H1 (cell line): ENCODE measurements at regions not wholly inside any gene's neighbourhood (a gene's known extent, or its start where the extent isn't known, plus 50 kb on each side); places are given as distances from the start of the nearest gene placed in this dataset.

Experiments used
- CTBP2 ChIP-seq: IDR thresholded peaks from 2 replicates; pipeline ENCODE4 v1.7.0; 2011; ENCODE audit warnings: borderline replicate concordance, mild to moderate bottlenecking, moderate library complexity, mixed read lengths, low read length; ENCODE audit not compliant: insufficient read depth, insufficient read length
- RNF2 ChIP-seq: fragments of 200-900, 300-1000 bp; sonication (generic); IDR thresholded peaks from 2 replicates; pipeline ENCODE4 v1.7.1; 2016; ENCODE audit warnings: borderline replicate concordance, low read depth, mild to moderate bottlenecking, antibody characterized with exemption, low read length; ENCODE audit not compliant: poor library complexity, severe bottlenecking; ENCODE audit errors: missing control alignments
- SUZ12 ChIP-seq: fragments of 200-600 bp; sonication (generic); IDR thresholded peaks from 2 replicates; pipeline ENCODE4 v1.6.1; 2012; ENCODE audit warnings: mild to moderate bottlenecking, inconsistent platforms, low read length, moderate library complexity, mixed read lengths
- TAF7 ChIP-seq: optimal IDR thresholded peaks from 2 replicates; pipeline ENCODE3; 2011; ENCODE audit warnings: low read depth, mild to moderate bottlenecking, inconsistent platforms, low read length, moderate library complexity, borderline replicate concordance

- TF ChIP-seq RNF2: no peak
- no peak for TF ChIP-seq SUZ12
- no peak for TF ChIP-seq CTBP2
- no peak for TF ChIP-seq TAF7
Measured at GRCh38 chrX:45959567-45959966, 585.7 kb downstream of the ZNF674 start (continued).
